Nephron progenitor cell (in vitro differentiated cells): ENCODE measurements at regions not wholly inside any gene's neighbourhood (a gene's known extent, or its start where the extent isn't known, plus 50 kb on each side); places are given as distances from the start of the nearest gene placed in this dataset.

Source experiments
- DNase-seq: peaks from one replicate; pipeline ENCODE4 v3.0.0; 2021
- H3K27ac Mint-ChIP-seq: 2 replicates; pipeline ENCODE4 v1.8.0; 2021; ENCODE audit warnings: mild to moderate bottlenecking, moderate library complexity, mixed read lengths
- H3K27me3 Mint-ChIP-seq: 2 replicates; pipeline ENCODE4 v1.8.0; 2021; ENCODE audit warnings: mild to moderate bottlenecking, low read depth, mixed read lengths; ENCODE audit not compliant: poor library complexity
- H3K36me3 Mint-ChIP-seq: 2 replicates; pipeline ENCODE4 v1.8.0; 2021; ENCODE audit warnings: low read depth, mixed read lengths
- H3K4me1 Mint-ChIP-seq: 2 replicates; pipeline ENCODE4 v1.8.0; 2021; ENCODE audit warnings: mixed read lengths
- H3K4me3 Mint-ChIP-seq: 2 replicates; pipeline ENCODE4 v1.8.0; 2021; ENCODE audit warnings: mild to moderate bottlenecking, moderate library complexity, mixed read lengths
- H3K9me3 Mint-ChIP-seq: 2 replicates; pipeline ENCODE4 v1.8.0; 2021; ENCODE audit warnings: mild to moderate bottlenecking, moderate library complexity, mixed read lengths
- CTCF ChIP-seq: fragments of 200-600 bp; sonication (generic); IDR thresholded peaks from 2 replicates; pipeline ENCODE4 v1.5.0; 2021; ENCODE audit warnings: antibody characterized with exemption

DNA sequence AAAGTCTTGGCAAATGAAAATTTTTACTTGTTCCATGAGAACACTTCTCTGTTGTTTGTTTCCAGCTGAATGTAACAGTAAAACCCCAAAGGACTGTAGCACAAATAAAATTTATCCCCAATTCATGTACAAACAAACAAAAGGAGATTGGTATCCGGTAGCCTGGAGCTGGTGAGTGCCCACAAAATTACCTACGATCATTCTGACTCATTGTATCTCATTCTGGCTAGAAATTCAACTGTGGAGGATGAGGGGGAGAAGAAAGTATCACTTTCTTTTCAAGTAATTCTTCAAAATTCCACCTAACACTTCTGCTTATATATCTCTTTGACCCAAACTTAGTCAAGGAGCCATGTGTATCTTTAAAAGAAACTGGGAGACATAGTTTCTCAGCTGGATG lies 268.5 kb downstream of the ALG10B start:
- DNase-seq: no peak
- Mint-ChIP-seq H3K9me3 (no peaks in the 10 kb centered on the region), H3K27ac (peak overlapping the region; percentile 36)

DNA sequence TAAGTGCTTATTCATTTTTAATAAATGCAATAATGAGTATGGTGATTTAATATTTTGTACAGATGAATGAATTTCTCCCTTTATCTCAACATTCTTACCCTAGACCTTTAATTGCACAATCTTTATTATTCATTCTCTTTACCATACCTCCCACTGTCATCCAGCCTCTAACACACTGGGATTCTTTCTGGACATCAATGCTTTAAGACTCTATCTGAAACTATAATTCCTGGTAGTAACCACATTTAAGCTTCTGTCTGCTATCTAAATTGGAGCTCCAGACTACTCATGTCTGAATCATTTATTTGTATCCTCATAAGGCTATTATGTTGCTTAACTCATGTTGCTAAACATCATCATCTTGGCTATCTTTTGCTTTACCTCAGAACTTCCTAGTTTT lies 270.2 kb downstream of the ALG10B start:
- peaks cover 29% of the 10 kb centered on the region for H3K4me1 Mint-ChIP-seq
- no peaks in the 10 kb centered on the region for H3K27me3 Mint-ChIP-seq
- H3K4me3 Mint-ChIP-seq: no peak overlapping the region
- no peak overlapping the region for H3K27ac Mint-ChIP-seq
- H3K9me3 Mint-ChIP-seq: no peaks in the 10 kb centered on the region
- H3K36me3 Mint-ChIP-seq: no peaks in the 10 kb centered on the region
- DNase-seq: no peak
- TF ChIP-seq CTCF: no peak

More for the DNA sequence above, 268.5 kb downstream of the ALG10B start:
- peaks cover 29% of the 10 kb centered on the region for H3K4me1 Mint-ChIP-seq
- no peak for TF ChIP-seq CTCF
- H3K27me3 Mint-ChIP-seq: no peaks in the 10 kb centered on the region
- no peaks in the 10 kb centered on the region for H3K36me3 Mint-ChIP-seq
- H3K4me3 Mint-ChIP-seq: no peak overlapping the region

DNA sequence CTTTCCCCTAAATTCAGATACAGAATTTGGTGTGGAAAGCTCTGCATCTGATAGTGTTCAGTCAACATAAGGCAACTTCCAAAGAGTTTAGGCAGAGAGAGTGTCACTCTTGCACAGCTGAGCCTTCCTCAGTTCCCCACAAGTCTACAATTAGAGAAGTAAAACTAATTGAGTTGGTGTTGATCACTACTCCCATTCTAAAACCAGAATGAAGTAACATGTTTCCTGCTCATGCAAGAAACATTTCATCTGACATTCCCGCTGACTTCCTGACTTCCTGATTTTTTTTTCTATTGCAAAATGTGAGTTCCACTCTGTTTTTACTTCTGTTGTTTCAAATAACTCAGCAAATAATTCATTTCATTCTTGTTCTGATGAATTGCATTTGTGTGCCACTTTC lies 271.0 kb downstream of the ALG10B start:
- Mint-ChIP-seq H3K9me3 (no peaks in the 10 kb centered on the region), H3K36me3 (no peaks in the 10 kb centered on the region), H3K27ac (peak overlapping the region; percentile 3), H3K27me3 (no peaks in the 10 kb centered on the region), H3K4me3 (no peak overlapping the region), H3K4me1 (peaks cover 29% of the 10 kb centered on the region)
- TF ChIP-seq CTCF: no peak
- no peak for DNase-seq

DNA sequence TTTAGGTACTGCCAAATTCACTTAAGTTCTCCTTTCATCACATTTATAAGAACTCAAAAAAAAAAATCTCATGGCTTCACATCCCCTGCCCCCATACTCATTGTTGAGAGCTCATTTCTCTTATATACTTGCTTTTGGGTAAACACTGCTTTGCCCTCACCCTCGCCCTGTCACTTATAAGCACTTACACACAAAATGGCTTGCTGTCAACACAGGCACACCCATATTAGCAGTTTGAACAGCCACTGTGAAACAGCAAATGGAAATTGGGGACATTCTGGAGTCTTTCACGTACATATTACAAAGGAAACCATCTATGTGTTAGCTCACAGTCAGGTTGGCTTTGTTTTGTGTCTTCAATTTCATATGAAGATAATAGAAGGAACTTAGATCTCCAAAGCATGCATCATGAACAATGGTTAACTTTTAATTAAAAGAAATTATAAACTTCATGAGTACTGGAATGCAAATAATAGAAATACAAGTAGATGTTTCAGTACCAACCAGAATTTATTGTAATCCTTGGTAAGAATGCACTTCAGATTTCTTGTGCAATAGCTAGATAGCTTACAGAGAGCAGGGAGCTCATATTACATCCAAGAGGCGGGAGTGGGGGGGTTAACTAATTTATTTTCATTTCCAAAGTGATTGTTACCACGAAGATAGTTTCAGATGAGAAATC lies 272.2 kb downstream of the ALG10B start:
- Mint-ChIP-seq H3K9me3 (no peaks in the 10 kb centered on the region), H3K4me1 (peaks cover 29% of the 10 kb centered on the region), H3K36me3 (no peaks in the 10 kb centered on the region), H3K4me3 (no peak overlapping the region), H3K27me3 (no peaks in the 10 kb centered on the region), H3K27ac (no peak overlapping the region)
- DNase-seq: no peak
- no peak for TF ChIP-seq CTCF

GRCh38 chr12:38589306-38589632 lies 272.7 kb downstream of the ALG10B start:
- TF ChIP-seq CTCF: no peak
- H3K4me1 Mint-ChIP-seq: peaks cover 29% of the 10 kb centered on the region
- H3K9me3 Mint-ChIP-seq: no peaks in the 10 kb centered on the region
- H3K27me3 Mint-ChIP-seq: no peaks in the 10 kb centered on the region
- no peak overlapping the region for H3K4me3 Mint-ChIP-seq
- no peak overlapping the region for H3K27ac Mint-ChIP-seq
- DNase-seq: no peak
- H3K36me3 Mint-ChIP-seq: no peaks in the 10 kb centered on the region

GRCh38 chr12:38601949-38602348 lies 285.4 kb downstream of the ALG10B start:
- no peaks in the 10 kb centered on the region for H3K4me1 Mint-ChIP-seq
- H3K4me3 Mint-ChIP-seq: no peak overlapping the region
- no peak for DNase-seq
- H3K9me3 Mint-ChIP-seq: peaks cover 26% of the 10 kb centered on the region
- no peak overlapping the region for H3K27ac Mint-ChIP-seq
- no peaks in the 10 kb centered on the region for H3K36me3 Mint-ChIP-seq
- H3K27me3 Mint-ChIP-seq: no peaks in the 10 kb centered on the region
- TF ChIP-seq CTCF: no peak
